HepG2 (cell line): ENCODE measurements at regions not wholly inside any gene's neighbourhood (a gene's known extent, or its start where the extent isn't known, plus 50 kb on each side); places are given as distances from the start of the nearest gene placed in this dataset.

Source experiments
- FOSL1 ChIP-seq: sonication (generic); formaldehyde crosslinking; IDR thresholded peaks from 2 replicates; pipeline ENCODE4 v1.9.0; 2021; ENCODE audit warnings: missing genetic modification reagents, borderline replicate concordance
- FOXP4 ChIP-seq: sonication (generic); formaldehyde crosslinking; IDR thresholded peaks from 2 replicates; pipeline ENCODE4 v1.4.0; 2020; ENCODE audit warnings: missing genetic modification reagents
- HOXA9 ChIP-seq: sonication (generic); formaldehyde crosslinking; IDR thresholded peaks from 2 replicates; pipeline ENCODE4 v1.8.1; 2022; ENCODE audit warnings: missing genetic modification reagents, mild to moderate bottlenecking, moderate library complexity, borderline replicate concordance
- IRF9 ChIP-seq: sonication (generic); formaldehyde crosslinking; IDR thresholded peaks from 2 replicates; pipeline ENCODE4 v1.8.0; 2022; ENCODE audit warnings: missing genetic modification reagents, mild to moderate bottlenecking, borderline replicate concordance
- LRRFIP1 ChIP-seq: sonication (generic); formaldehyde crosslinking; conservative IDR thresholded peaks from 2 replicates; pipeline ENCODE4 v1.4.0; 2020; ENCODE audit warnings: missing genetic modification reagents
- NONO ChIP-seq, 2 experiments: fragments of 450-650 bp in 1 of 2; sonication (generic) in 1 of 2; formaldehyde crosslinking in 1 of 2; IDR thresholded peaks in 1 of 2; conservative IDR thresholded peaks in 1 of 2; 2 replicates each; pipeline versions ENCODE4 v1.6.1 to v1.8.0; 2017 to 2022; ENCODE audit warnings: mild to moderate bottlenecking in 1 of 2, missing genetic modification reagents in 1 of 2, moderate library complexity in 1 of 2
- REST ChIP-seq, 2 experiments: IDR thresholded peaks; 2 replicates each; pipeline ENCODE4 v1.6.1; 2011 to 2012; ENCODE audit warnings: low read length in 2 of 2, borderline replicate concordance in 1 of 2, low read depth in 1 of 2, mild to moderate bottlenecking in 1 of 2, moderate library complexity in 1 of 2
- SOX6 ChIP-seq, 2 experiments: fragments of 450-650 bp in 1 of 2; sonication (generic) in 1 of 2; formaldehyde crosslinking in 1 of 2; IDR thresholded peaks; 2 replicates each; pipeline versions ENCODE4 v1.4.0 to v1.6.1; 2017 to 2020; ENCODE audit warnings: antibody characterized with exemption in 1 of 2, mild to moderate bottlenecking in 1 of 2, missing genetic modification reagents in 1 of 2
- SP5 ChIP-seq: IDR thresholded peaks from 2 replicates; pipeline ENCODE4 v1.6.1; 2016; ENCODE audit warnings: low read depth, borderline replicate concordance
- SPEN ChIP-seq: sonication (generic); formaldehyde crosslinking; IDR thresholded peaks from 2 replicates; pipeline ENCODE4 v1.5.1; 2020; ENCODE audit warnings: low read depth, mild to moderate bottlenecking, missing genetic modification reagents
- ZBTB8A ChIP-seq: sonication (generic); formaldehyde crosslinking; IDR thresholded peaks from 2 replicates; pipeline ENCODE4 v1.4.0; 2020; ENCODE audit warnings: mild to moderate bottlenecking, low read depth, missing genetic modification reagents, borderline replicate concordance
- ZNF510 ChIP-seq: sonication (generic); formaldehyde crosslinking; IDR thresholded peaks from 2 replicates; pipeline ENCODE4 v1.4.0; 2020; ENCODE audit warnings: low read depth, mild to moderate bottlenecking, missing genetic modification reagents
- ZNF577 ChIP-seq: sonication (generic); formaldehyde crosslinking; IDR thresholded peaks from 2 replicates; pipeline ENCODE4 v1.4.0; 2020; ENCODE audit warnings: mild to moderate bottlenecking, low read depth, missing genetic modification reagents, borderline replicate concordance
- ZNF850 ChIP-seq: sonication (generic); formaldehyde crosslinking; conservative IDR thresholded peaks from 2 replicates; pipeline ENCODE4 v1.9.0; 2021; ENCODE audit warnings: mild to moderate bottlenecking, missing genetic modification reagents
- TF ChIP-seq, protein P1 (sequence below): sonication (generic); formaldehyde crosslinking; IDR thresholded peaks from 2 replicates; pipeline ENCODE4 v1.4.0; 2020; ENCODE audit warnings: missing genetic modification reagents

DNA sequence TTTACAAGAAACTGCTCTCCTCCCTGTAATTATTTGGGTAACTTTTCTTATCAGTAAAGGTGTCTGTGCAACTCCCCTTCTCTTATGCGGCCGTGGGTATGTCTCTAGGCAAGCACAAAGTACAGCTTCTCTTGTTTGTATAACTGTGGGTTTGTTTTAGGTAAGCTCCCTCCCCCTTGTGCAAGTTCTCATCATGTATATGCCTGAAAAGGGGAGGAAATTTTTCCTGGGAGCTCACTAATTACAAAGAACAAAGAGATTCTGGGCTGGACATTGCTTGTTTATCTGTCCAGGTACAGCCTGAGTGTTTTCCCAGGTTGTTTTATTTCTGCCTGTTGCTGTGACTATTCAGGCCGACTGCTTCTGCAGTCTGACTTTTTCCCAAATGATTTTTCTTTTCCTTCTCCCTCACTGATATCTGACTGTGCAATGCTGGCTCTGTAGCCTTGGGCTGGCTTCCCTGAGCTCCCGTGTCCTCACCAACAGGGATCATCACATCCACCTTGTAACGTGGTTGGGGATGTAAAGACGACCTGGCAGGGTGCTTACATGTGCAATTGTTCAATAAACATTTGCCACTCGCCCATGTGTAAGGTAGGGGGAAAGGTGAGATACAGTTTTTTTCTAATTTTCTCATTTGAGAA lies 916.5 kb downstream of the AACS start (continued):
- peak; percentile 77 for TF ChIP-seq FOXP4
- TF ChIP-seq SPEN = no peak
- TF ChIP-seq IRF9 (CRISPR knock-in tag) = no peak
- no peak for TF ChIP-seq ZNF850 (CRISPR knock-in tag)
- no peak for TF ChIP-seq LRRFIP1
- TF ChIP-seq ZNF510 (CRISPR knock-in tag) = no peak
- peak; percentile 56; the same call in 1 of the 2 replicates for TF ChIP-seq SP5 (CRISPR knock-in tag)
- TF ChIP-seq ZNF577 (CRISPR knock-in tag) = no peak
- TF ChIP-seq REST (IDR thresholded peaks at IDR 0.05; ENCODE audit: borderline replicate concordance in 1 of 2, low read depth in 1 of 2, low read length in 2 of 2) = no peak
- no peak for TF ChIP-seq ZBTB8A (CRISPR knock-in tag)
- TF ChIP-seq FOSL1 = no peak
- TF ChIP-seq NONO (IDR thresholded peaks at IDR 0.05) = no peak
- TF ChIP-seq NONO (CRISPR knock-in tag; conservative IDR thresholded peaks at IDR 0.05) = no peak
- TF ChIP-seq, protein P1, sequence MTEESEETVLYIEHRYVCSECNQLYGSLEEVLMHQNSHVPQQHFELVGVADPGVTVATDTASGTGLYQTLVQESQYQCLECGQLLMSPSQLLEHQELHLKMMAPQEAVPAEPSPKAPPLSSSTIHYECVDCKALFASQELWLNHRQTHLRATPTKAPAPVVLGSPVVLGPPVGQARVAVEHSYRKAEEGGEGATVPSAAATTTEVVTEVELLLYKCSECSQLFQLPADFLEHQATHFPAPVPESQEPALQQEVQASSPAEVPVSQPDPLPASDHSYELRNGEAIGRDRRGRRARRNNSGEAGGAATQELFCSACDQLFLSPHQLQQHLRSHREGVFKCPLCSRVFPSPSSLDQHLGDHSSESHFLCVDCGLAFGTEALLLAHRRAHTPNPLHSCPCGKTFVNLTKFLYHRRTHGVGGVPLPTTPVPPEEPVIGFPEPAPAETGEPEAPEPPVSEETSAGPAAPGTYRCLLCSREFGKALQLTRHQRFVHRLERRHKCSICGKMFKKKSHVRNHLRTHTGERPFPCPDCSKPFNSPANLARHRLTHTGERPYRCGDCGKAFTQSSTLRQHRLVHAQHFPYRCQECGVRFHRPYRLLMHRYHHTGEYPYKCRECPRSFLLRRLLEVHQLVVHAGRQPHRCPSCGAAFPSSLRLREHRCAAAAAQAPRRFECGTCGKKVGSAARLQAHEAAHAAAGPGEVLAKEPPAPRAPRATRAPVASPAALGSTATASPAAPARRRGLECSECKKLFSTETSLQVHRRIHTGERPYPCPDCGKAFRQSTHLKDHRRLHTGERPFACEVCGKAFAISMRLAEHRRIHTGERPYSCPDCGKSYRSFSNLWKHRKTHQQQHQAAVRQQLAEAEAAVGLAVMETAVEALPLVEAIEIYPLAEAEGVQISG (CRISPR knock-in tag) = no peak; the same call in 1 of the 2 replicates
- no peak for TF ChIP-seq HOXA9
- no peak for TF ChIP-seq SOX6 (IDR thresholded peaks at IDR 0.05)
- TF ChIP-seq SOX6 (CRISPR knock-in tag; IDR thresholded peaks at IDR 0.05) = peak; percentile 67
